Sigmoid colon (tissue), 6 donors: ENCODE measurements at regions not wholly inside any gene's neighbourhood (a gene's known extent, or its start where the extent isn't known, plus 50 kb on each side); places are given as distances from the start of the nearest gene placed in this dataset.
"Not testable (repeated sequence)": the region's sequence is repeated elsewhere in the genome, so short reads cannot be mapped to it uniquely, and the experiment has no call there.

ENCODE experiments used
- DNase-seq: peaks from one replicate; pipeline ENCODE4 v3.0.0-alpha.2; 2019
- H3K27ac ChIP-seq, 4 donors: fragments of 200-600 bp; sonication (generic); one replicate each; pipeline ENCODE4 v1.5.1; 2016 to 2019; ENCODE audit warnings: mild to moderate bottlenecking in 1 of 4
- H3K27me3 ChIP-seq, 3 donors: fragments of 200-600 bp; sonication (generic); one replicate each; pipeline ENCODE4 v1.5.1; 2019; ENCODE audit warnings: mild to moderate bottlenecking in 1 of 3
- H3K36me3 ChIP-seq, 4 donors: fragments of 200-600 bp; sonication (generic); one replicate each; pipeline ENCODE4 v1.5.1; 2016 to 2019
- H3K4me1 ChIP-seq, 4 donors: fragments of 200-600 bp; sonication (generic); one replicate each; pipeline ENCODE4 v1.5.1; 2017 to 2019
- H3K4me3 ChIP-seq, 4 donors: fragments of 200-600 bp; sonication (generic); one replicate each; pipeline ENCODE4 v1.5.1; 2017 to 2019; ENCODE audit warnings: mild to moderate bottlenecking in 2 of 4, moderate library complexity in 1 of 4
- H3K9me3 ChIP-seq, 4 donors: fragments of 200-600 bp in 3 of 4; sonication (generic) in 3 of 4; one replicate each; pipeline versions ENCODE4 v1.5.1 to v1.6.1; 2013 to 2019
- EP300 ChIP-seq, 4 donors: sonication (generic); formaldehyde crosslinking; IDR thresholded peaks; one replicate each; pipeline ENCODE4 v1.6.1; 2017; ENCODE audit warnings: antibody characterized with exemption in 4 of 4
- POLR2A ChIP-seq, 2 donors: fragments of 450-650 bp; IDR thresholded peaks; one replicate each; pipeline ENCODE4 v1.6.1; 2016; ENCODE audit warnings: antibody characterized with exemption in 2 of 2, mild to moderate bottlenecking in 2 of 2, moderate library complexity in 2 of 2
- POLR2AphosphoS5 ChIP-seq, 4 donors: sonication (generic); formaldehyde crosslinking; IDR thresholded peaks; one replicate each; pipeline ENCODE4 v1.6.1; 2017; ENCODE audit warnings: antibody characterized with exemption in 4 of 4
- WGBS, 2 donors: extraction: QIAGEN DNeasy Blood & Tissue Kit; methylation state at CpG; one replicate each; pipeline ENCODE4 v1.1.7; 2013; 5-methylcytosine and 5-hydroxymethylcytosine counted together
- intact Hi-C: fragments of 100-400 bp; cut with DNase I; formaldehyde crosslinking; loops from one replicate; pipeline ENCODE4 v1.15.1; 2023
- TF ChIP-seq, protein P1 (sequence below), 4 experiments: fragments of 450-650 bp in 3 of 4; fragments of 200-600 bp in 1 of 4; IDR thresholded peaks; one replicate each; pipeline ENCODE4 v1.5.1; 2016 to 2019; ENCODE audit warnings: antibody characterized with exemption in 4 of 4, mild to moderate bottlenecking in 3 of 4, moderate library complexity in 2 of 4
- donor health status: healthy with polysubstance abuse.
- donor health status: healthy.

DNA sequence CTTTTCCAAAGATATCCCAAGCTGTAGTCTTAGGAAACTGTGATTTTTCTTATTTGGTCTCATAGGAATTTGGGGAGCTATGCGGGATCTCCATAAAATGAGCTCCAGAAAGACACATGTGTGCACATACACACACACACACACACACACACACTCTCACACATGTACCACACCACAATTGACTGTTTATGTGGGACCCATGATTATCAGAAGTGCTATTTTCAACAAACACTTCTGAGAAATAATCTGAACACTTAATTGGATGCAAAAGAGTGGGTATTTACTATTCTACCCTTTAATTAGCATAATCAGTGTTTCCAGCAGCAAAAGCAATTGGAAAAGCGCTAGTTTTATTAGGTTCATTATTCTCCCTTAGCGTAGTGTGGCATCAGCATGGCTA, 150.4 kb upstream of the ALDH3B2 start:
- H3K27me3 ChIP-seq, DNase-seq, H3K4me1 ChIP-seq, H3K36me3 ChIP-seq, H3K9me3 ChIP-seq, intact Hi-C loops, H3K27ac ChIP-seq, H3K4me3 ChIP-seq: not testable (repeated sequence)
- WGBS, 2 donors = 90 to 93% methylated on average over 3 of the region's 3 CpGs

DNA sequence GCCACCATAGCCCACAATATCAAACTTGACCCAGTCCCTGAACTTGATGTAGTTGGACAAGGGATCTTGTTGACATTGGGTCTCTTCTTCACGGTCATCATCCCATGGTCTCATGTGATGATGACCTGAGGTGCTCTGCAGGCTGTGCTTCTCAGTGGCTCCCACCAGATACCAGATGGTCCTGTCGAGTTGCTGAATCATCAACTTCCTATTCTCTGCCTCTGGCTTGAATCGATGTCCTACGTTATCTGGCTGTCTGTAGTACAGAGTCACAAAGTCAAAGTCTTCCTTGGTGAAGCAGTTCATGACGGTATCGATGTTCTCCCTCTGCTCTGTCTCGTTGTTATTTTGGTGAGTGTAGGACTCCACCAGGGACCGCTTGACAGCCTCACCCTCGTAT, 145.7 kb upstream of the ALDH3B2 start:
- Histone ChIP-seq H3K4me3 (no peak overlapping the region), H3K4me1 (no peaks in the 10 kb centered on the region), H3K27me3 (no peaks in the 10 kb centered on the region), H3K36me3 (no peaks in the 10 kb centered on the region), H3K9me3 (no peaks in the 10 kb centered on the region), H3K27ac (no peak overlapping the region)
- WGBS, 2 donors = 70 to 82% methylated on average over 9 of the region's 9 CpGs
- DNase-seq = no peak
- TF ChIP-seq EP300 (IDR thresholded peaks at IDR 0.05) (no peak), POLR2AphosphoS5 (IDR thresholded peaks at IDR 0.05) (no peak), POLR2A (IDR thresholded peaks at IDR 0.05) (no peak)
- TF ChIP-seq, protein P1, sequence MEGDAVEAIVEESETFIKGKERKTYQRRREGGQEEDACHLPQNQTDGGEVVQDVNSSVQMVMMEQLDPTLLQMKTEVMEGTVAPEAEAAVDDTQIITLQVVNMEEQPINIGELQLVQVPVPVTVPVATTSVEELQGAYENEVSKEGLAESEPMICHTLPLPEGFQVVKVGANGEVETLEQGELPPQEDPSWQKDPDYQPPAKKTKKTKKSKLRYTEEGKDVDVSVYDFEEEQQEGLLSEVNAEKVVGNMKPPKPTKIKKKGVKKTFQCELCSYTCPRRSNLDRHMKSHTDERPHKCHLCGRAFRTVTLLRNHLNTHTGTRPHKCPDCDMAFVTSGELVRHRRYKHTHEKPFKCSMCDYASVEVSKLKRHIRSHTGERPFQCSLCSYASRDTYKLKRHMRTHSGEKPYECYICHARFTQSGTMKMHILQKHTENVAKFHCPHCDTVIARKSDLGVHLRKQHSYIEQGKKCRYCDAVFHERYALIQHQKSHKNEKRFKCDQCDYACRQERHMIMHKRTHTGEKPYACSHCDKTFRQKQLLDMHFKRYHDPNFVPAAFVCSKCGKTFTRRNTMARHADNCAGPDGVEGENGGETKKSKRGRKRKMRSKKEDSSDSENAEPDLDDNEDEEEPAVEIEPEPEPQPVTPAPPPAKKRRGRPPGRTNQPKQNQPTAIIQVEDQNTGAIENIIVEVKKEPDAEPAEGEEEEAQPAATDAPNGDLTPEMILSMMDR (IDR thresholded peaks at IDR 0.05) = no peak
- intact Hi-C loops = no loop called here

DNA sequence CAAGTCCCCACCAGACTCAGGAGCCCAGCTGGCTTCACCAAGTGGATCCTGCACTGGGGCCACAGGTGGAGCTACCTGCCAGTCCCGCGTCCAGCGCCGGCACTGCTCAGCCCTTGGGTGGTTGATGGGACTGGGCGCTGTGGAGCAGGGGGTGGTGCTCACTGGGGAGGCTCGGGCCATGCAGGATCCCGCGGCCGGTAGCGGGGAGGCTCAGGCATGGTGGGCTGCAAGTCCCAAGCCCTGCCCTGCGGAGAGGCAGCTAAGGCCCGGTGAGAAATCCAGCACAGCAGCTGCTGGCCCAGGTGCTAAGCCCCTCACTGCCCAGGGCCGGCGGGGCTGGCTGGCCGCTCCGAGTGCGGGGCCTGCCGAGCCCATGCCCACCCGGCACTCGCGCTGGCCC, 143.1 kb upstream of the ALDH3B2 start:
- H3K36me3 ChIP-seq, H3K4me3 ChIP-seq, intact Hi-C loops, H3K27me3 ChIP-seq, H3K27ac ChIP-seq, H3K9me3 ChIP-seq, H3K4me1 ChIP-seq, DNase-seq: not testable (repeated sequence)
- WGBS, 2 donors = 89 to 93% methylated on average over 21 of the region's 21 CpGs

DNA sequence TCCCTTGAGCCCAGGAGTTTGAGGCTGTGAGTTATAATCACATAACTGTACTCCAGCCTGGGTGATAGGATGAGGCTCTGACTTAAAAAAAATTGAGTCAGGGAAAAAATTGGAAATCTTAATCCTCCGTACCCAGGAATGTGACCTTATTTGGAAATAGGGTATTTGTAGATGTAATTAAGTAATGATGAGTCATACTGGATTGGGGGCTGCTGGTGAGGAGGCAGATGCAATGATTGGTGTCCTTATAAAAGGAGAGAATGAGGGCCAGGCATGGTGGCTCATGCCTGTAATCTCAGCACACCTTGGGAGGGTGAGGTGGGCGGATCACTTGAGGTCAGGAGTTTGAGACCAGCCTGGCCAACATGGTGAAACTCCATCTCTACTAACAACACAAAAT, 134.9 kb upstream of the ALDH3B2 start:
- H3K27ac ChIP-seq, H3K27me3 ChIP-seq, H3K36me3 ChIP-seq, H3K4me3 ChIP-seq, H3K9me3 ChIP-seq, DNase-seq: not testable (repeated sequence)
- intact Hi-C loops = loop anchor here (10.0 kb wide), 1 partner anchor 694 kb away; the partner anchor contains the start of gene KDM2A
- WGBS, 2 donors = 62 to 89% methylated on average over 2 of the region's 2 CpGs
- peaks cover 0 to 13% (median 10%) of the 10 kb centered on the region in 4 donors for H3K4me1 ChIP-seq

DNA sequence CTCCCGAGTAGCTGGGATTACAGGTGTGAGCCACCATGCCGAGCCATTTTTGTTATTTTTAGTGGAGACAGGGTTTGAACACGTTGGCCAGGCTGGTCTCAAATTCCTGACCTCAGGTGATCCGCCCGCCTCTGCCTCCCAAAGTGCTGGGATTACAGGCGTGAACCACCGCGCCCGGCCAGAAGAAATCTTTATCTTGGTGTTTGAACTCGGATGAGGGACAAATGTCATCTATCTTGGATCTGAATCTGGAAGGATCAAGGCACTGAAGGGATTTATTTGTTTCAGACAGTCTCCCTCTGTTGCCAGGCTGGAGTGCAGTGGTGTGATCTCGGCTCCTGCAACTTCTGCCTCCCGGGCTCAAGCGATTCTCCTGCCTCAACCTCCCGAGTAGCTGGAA, 133.5 kb upstream of the ALDH3B2 start:
- peaks cover 0 to 13% (median 10%) of the 10 kb centered on the region in 4 donors for H3K4me1 ChIP-seq
- not testable (repeated sequence) for DNase-seq, H3K9me3 ChIP-seq, H3K27me3 ChIP-seq, H3K4me3 ChIP-seq, H3K27ac ChIP-seq, H3K36me3 ChIP-seq
- WGBS, 2 donors = 89 to 95% methylated on average over 13 of the region's 14 CpGs
- intact Hi-C loops = loop anchor here (10.0 kb wide), 1 partner anchor 693 kb away; the partner anchor contains the start of gene KDM2A

DNA sequence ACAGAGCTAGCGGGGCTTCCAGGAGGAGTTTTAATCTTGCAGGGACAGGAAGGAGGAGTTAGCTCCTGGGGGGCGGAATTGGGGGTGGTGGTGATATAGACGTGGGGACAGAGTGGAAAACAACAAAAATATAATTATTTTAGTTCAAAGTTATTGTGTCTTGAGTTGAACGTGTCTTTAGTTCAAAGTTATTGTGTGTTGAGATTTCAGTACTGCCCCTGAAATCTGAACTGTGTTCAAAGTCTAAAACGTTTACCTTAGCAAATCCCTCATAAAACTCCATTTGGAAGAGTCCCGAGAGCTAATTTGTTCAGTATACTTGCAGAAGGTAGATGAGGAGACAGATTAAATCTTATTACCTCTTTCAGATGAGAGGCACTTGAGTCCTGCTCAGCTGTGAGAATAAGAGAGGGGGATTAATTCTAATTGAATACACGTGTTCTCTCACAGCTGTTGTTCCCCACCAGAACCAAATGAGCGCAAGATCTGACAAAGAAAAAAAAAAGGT, 132.4 kb upstream of the ALDH3B2 start:
- H3K27me3 ChIP-seq, H3K9me3 ChIP-seq, H3K36me3 ChIP-seq, DNase-seq: not testable (repeated sequence)
- WGBS, 2 donors = 16 to 30% methylated on average over 8 of the region's 8 CpGs
- Histone ChIP-seq H3K27ac (peak overlapping the region in 2 of 4 donors; percentile 80 to 83), H3K4me3 (peak overlapping the region in 2 of 4 donors; percentile 71 to 77), H3K4me1 (peaks cover 0 to 13% (median 10%) of the 10 kb centered on the region in 4 donors)
- intact Hi-C loops = loop anchor here (10.0 kb wide), 1 partner anchor 692 kb away; the partner anchor contains the start of gene KDM2A

DNA sequence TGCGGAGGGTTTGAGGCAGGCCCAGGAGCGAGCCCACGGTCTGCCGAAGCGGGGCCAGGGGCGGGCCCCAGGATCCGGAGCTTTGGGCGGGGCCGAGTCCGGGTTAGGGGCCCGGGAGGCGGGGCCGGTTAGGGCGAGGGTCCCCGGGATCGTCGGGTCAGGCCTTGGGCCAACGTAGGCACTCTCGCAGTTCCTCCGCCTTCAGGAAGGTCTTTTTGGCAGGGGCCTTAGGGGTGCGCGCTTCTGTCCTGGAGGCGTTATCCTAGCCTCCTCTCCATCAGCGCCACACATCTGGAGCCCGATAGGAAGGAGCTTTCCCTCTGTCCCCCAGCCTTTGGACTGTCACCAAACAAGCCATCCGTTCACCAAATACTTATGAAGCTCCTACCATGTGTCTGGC, 131.8 kb upstream of the ALDH3B2 start:
- WGBS, 2 donors = 1 to 2% methylated on average over 26 of the region's 26 CpGs
- peak; percentile 77 for DNase-seq
- H3K27ac ChIP-seq = peak overlapping the region; percentile 80 to 83 (median 82)
- not testable (repeated sequence) for H3K36me3 ChIP-seq, H3K9me3 ChIP-seq, H3K27me3 ChIP-seq
- peak overlapping the region; percentile 44 to 77 (median 66) for H3K4me3 ChIP-seq
- peaks cover 0 to 13% (median 10%) of the 10 kb centered on the region in 4 donors for H3K4me1 ChIP-seq
- intact Hi-C loops = loop anchor here (10.0 kb wide), 1 partner anchor 691 kb away; the partner anchor contains the start of gene KDM2A
